NT2/D1 (cell line): ENCODE measurements at regions not wholly inside any gene's neighbourhood (a gene's known extent, or its start where the extent isn't known, plus 50 kb on each side); places are given as distances from the start of the nearest gene placed in this dataset.

Experiments used
- DNase-seq: peaks from one replicate; pipeline ENCODE4 v3.0.0-alpha.2; 2011; ENCODE audit warnings: low read depth, low spot score
- H3K27me3 ChIP-seq: 2 replicates; pipeline ENCODE4 v1.6.0; 2011; ENCODE audit warnings: mild to moderate bottlenecking; ENCODE audit not compliant: insufficient read length, insufficient read depth
- H3K36me3 ChIP-seq: 2 replicates; pipeline ENCODE4 v1.6.1; 2011; ENCODE audit warnings: mild to moderate bottlenecking, low read length, mixed read lengths; ENCODE audit not compliant: insufficient read depth, insufficient read length
- H3K4me1 ChIP-seq: 2 replicates; pipeline ENCODE4 v1.5.1; 2011; ENCODE audit not compliant: insufficient read depth, insufficient read length
- H3K4me3 ChIP-seq: 2 replicates; pipeline ENCODE4 v1.5.1; 2011; ENCODE audit warnings: low read depth; ENCODE audit not compliant: insufficient read length
- H3K9ac ChIP-seq: 2 replicates; pipeline ENCODE4 v1.6.0; 2011; ENCODE audit warnings: low read depth; ENCODE audit not compliant: insufficient read length
- H3K9me3 ChIP-seq: 2 replicates; pipeline ENCODE4 v1.5.1; 2011; ENCODE audit warnings: mild to moderate bottlenecking, low read length; ENCODE audit not compliant: insufficient read depth
- SUZ12 ChIP-seq: IDR thresholded peaks from 2 replicates; pipeline ENCODE4 v1.6.1; 2011; ENCODE audit not compliant: insufficient read length, insufficient read depth; ENCODE audit errors: extremely low read depth
- YY1 ChIP-seq: IDR thresholded peaks from 2 replicates; pipeline ENCODE4 v1.6.1; 2011; ENCODE audit not compliant: insufficient read length, insufficient read depth
- ZNF274 ChIP-seq: IDR thresholded peaks from 2 replicates; pipeline ENCODE4 v1.6.1; 2011; ENCODE audit warnings: mild to moderate bottlenecking, low read depth, low read length

DNA sequence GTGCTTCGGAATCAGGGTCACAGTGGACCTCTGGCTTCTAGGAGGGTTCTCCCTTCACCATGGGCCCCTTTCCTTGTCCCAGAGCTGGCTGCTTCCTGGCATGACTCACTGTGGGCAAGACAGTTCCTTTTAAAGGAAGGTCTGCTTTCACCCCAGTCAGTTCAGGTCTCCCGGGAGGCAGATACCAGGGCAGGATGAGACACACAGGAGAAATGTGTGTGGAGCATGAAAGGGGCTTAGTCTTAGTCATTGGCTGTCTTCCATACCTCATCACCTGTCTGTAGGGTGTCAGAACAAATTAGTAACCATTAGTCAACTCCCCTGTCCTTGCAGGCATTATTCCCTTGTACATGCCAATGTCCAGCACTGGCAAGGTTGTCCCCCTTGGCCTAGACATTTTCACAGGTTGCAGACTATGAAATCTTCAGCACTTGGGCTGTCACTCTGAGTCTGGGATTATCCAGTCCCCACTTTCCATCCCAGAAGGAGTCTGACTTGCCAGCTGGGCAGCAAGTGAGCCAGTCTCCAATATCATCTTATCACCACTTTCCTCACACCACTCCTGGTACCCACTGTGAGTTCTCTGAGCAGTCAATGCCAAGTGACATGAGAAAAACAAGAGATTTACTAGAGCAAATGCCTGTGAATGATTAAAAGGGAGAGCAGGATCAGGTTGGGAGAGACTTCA lies 76.8 kb upstream of the MEDAG start:
- no peaks in the 10 kb centered on the region for H3K27me3 ChIP-seq
- no peak overlapping the region for H3K9ac ChIP-seq
- DNase-seq: no peak
- H3K9me3 ChIP-seq: peaks cover 19% of the 10 kb centered on the region; the same call in 1 of the 2 replicates
- no peaks in the 10 kb centered on the region for H3K36me3 ChIP-seq
- TF ChIP-seq YY1: no peak
- no peak for TF ChIP-seq SUZ12
- no peak for TF ChIP-seq ZNF274
- no peak overlapping the region for H3K4me3 ChIP-seq
- peaks cover 7% of the 10 kb centered on the region for H3K4me1 ChIP-seq

DNA sequence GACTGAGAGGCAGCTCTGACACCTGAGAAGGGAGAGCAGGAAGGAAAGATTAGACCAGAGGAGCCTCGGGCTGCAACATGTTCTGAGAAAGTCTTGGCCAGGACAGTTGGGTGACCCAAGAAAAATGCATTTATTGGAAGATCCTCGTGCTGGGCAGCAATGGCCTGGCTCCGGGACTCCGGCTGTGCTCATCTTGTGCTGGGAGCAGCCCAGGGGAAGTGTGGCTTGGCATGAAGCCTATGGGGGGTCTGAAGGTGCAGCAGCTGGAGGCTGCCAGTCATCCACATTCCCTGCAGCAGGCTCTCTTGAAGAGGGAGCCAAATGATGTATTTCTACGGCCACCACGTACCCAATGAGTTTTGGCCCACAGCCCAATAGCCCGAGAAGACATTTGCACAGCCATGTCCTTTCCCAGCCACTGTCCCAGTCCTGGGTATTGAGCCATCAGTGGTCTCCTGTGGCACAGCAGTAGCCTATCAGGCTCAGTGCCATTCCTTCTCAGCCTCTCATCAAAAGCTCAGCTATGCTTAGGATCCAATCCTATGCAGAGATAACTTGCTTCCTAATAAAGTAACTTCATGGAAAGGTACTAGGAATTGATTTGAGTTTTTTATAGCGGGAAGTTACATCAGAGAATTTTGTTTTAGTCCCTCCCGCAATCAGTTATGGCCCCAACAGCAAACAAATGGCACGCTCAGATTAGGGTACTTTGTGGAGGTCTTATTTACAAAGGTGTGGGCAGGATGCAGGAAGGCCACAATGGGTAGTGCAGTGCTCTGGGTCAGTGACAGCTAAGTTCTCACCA lies 76.0 kb upstream of the MEDAG start:
- H3K36me3 ChIP-seq: no peaks in the 10 kb centered on the region
- H3K9me3 ChIP-seq: peaks cover 19% of the 10 kb centered on the region; the same call in 1 of the 2 replicates
- H3K27me3 ChIP-seq: no peaks in the 10 kb centered on the region
- DNase-seq: no peak
- no peak overlapping the region for H3K9ac ChIP-seq
- no peak for TF ChIP-seq YY1
- TF ChIP-seq SUZ12: no peak
- no peak for TF ChIP-seq ZNF274
- H3K4me1 ChIP-seq: peaks cover 7% of the 10 kb centered on the region
- no peak overlapping the region for H3K4me3 ChIP-seq

DNA sequence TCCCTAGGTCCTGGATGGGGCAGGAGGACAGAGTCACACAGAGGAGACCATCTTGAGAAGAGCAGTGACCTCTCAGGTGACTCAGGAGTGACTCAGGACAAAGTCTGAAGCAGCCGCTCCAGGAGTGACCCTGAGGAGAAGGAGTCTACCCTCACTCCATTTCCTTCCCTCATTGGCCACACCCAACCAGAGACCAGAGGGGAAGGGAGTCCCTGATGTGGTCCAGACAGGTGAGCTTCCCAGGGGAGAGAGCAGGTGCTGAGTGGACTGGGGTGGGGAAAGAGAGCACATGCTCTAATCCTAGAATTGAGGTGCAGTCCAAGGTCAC lies 75.5 kb upstream of the MEDAG start:
- Histone ChIP-seq H3K36me3 (no peaks in the 10 kb centered on the region), H3K4me3 (no peak overlapping the region), H3K27me3 (no peaks in the 10 kb centered on the region), H3K9ac (no peak overlapping the region), H3K4me1 (peaks cover 7% of the 10 kb centered on the region), H3K9me3 (peaks cover 19% of the 10 kb centered on the region; the same call in 1 of the 2 replicates)
- no peak for DNase-seq
- TF ChIP-seq SUZ12 (no peak), YY1 (no peak), ZNF274 (no peak)

GRCh38 chr13:30831515-30831914 lies 74.6 kb upstream of the MEDAG start:
- H3K36me3 ChIP-seq: no peaks in the 10 kb centered on the region
- TF ChIP-seq YY1 (no peak), ZNF274 (no peak)
- no peaks in the 10 kb centered on the region for H3K27me3 ChIP-seq
- H3K4me1 ChIP-seq: peaks cover 7% of the 10 kb centered on the region
- peaks cover 19% of the 10 kb centered on the region; the same call in 1 of the 2 replicates for H3K9me3 ChIP-seq
- H3K4me3 ChIP-seq: no peak overlapping the region
- DNase-seq: no peak
- no peak overlapping the region for H3K9ac ChIP-seq

- TF ChIP-seq YY1: no peak
- TF ChIP-seq SUZ12: no peak
- TF ChIP-seq ZNF274: no peak
- Histone ChIP-seq H3K4me3 (no peak overlapping the region), H3K27me3 (no peaks in the 10 kb centered on the region), H3K4me1 (peaks cover 3% of the 10 kb centered on the region), H3K36me3 (no peaks in the 10 kb centered on the region), H3K9me3 (peaks cover 13% of the 10 kb centered on the region; the same call in 1 of the 2 replicates), H3K9ac (peak overlapping the region; percentile 42)
- DNase-seq: no peak
Measured at GRCh38 chr13:30832377-30832776, 73.7 kb upstream of the MEDAG start.

- H3K9me3 ChIP-seq: peaks cover 10% of the 10 kb centered on the region; the same call in 1 of the 2 replicates
- H3K4me1 ChIP-seq: peaks cover 2% of the 10 kb centered on the region
- no peak for DNase-seq
- H3K27me3 ChIP-seq: no peaks in the 10 kb centered on the region
- no peak for TF ChIP-seq SUZ12
- no peak for TF ChIP-seq ZNF274
- no peak for TF ChIP-seq YY1
- H3K36me3 ChIP-seq: no peaks in the 10 kb centered on the region
- H3K9ac ChIP-seq: no peak overlapping the region
- H3K4me3 ChIP-seq: no peak overlapping the region
Measured at GRCh38 chr13:30832845-30833332, 73.2 kb upstream of the MEDAG start.

DNA sequence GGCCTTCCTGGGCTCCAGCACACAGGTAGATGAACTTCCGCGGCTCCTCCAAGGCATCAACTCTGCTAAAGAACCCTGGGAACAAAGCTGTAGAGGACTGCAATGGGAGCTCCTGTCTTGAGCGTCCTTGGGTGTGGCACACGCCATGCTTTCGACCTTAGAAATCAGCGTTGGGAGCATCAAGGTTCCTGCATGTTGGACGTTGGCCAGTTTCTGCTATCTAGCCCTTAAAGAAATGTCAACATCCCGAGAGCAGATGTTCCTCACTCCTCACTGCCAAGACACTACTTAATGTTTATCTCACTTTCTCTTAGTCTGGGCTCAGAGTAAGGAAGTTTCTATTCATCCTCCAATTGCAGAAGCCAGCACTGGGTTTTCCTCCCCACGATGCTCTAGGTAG lies 70.6 kb upstream of the MEDAG start:
- DNase-seq: no peak
- peaks cover 2% of the 10 kb centered on the region for H3K4me1 ChIP-seq
- TF ChIP-seq YY1: no peak
- no peak for TF ChIP-seq SUZ12
- no peak for TF ChIP-seq ZNF274
- H3K27me3 ChIP-seq: no peaks in the 10 kb centered on the region
- no peaks in the 10 kb centered on the region for H3K9me3 ChIP-seq
- H3K9ac ChIP-seq: no peak overlapping the region
- no peak overlapping the region for H3K4me3 ChIP-seq
- no peaks in the 10 kb centered on the region for H3K36me3 ChIP-seq
